SU-DHL-6 (cell line): ENCODE measurements at regions not wholly inside any gene's neighbourhood (a gene's known extent, or its start where the extent isn't known, plus 50 kb on each side); places are given as distances from the start of the nearest gene placed in this dataset.
"Not testable (repeated sequence)": the region's sequence is repeated elsewhere in the genome, so short reads cannot be mapped to it uniquely, and the experiment has no call there.

Source experiments
- H2AFZ ChIP-seq: fragments of 200-600 bp; sonication (generic); 2 replicates; pipeline ENCODE4 v1.6.1; 2014; ENCODE audit warnings: low read depth, mild to moderate bottlenecking, moderate library complexity, mixed read lengths, antibody characterized with exemption, low read length; ENCODE audit not compliant: severe bottlenecking
- H3F3A ChIP-seq: fragments of 200-600 bp; shearing (Covaris generic); 2 replicates; pipeline ENCODE4 v1.6.0; 2016; ENCODE audit warnings: antibody characterized with exemption, mild to moderate bottlenecking; ENCODE audit not compliant: insufficient read depth
- H3K27ac ChIP-seq: fragments of 200-600 bp; sonication (generic); 2 replicates; pipeline ENCODE4 v1.5.1; 2016; ENCODE audit warnings: low read depth, mild to moderate bottlenecking, low read length, moderate library complexity, mixed read lengths
- H3K27me3 ChIP-seq: fragments of 200-600 bp; sonication (generic), shearing (Covaris generic); 2 replicates; pipeline ENCODE4 v1.6.0; 2014; ENCODE audit warnings: mild to moderate bottlenecking, low read length
- H3K36me3 ChIP-seq: fragments of 200-600 bp; sonication (generic); 2 replicates; pipeline ENCODE4 v1.6.1; 2014; ENCODE audit warnings: mild to moderate bottlenecking, low read length, mixed read lengths
- H3K4me2 ChIP-seq: fragments of 300-600, 200-600 bp; shearing (Covaris generic), sonication (generic); 2 replicates; pipeline ENCODE4 v1.6.0; 2014; ENCODE audit warnings: low read length, low read depth, mild to moderate bottlenecking; ENCODE audit not compliant: poor library complexity, severe bottlenecking
- H3K4me3 ChIP-seq: fragments of 200-600 bp; sonication (generic); 2 replicates; pipeline ENCODE4 v1.5.1; 2014; ENCODE audit warnings: antibody characterized with exemption, low read length, mild to moderate bottlenecking, mixed read lengths; ENCODE audit not compliant: insufficient read depth, poor library complexity, severe bottlenecking
- H3K79me2 ChIP-seq: fragments of 200-600 bp; sonication (generic); 2 replicates; pipeline ENCODE4 v1.6.1; 2014; ENCODE audit warnings: mild to moderate bottlenecking, low read length, moderate library complexity; ENCODE audit not compliant: insufficient read depth
- H3K9ac ChIP-seq: fragments of 200-600 bp; sonication (generic); 2 replicates; pipeline ENCODE4 v1.7.0; 2014; ENCODE audit warnings: mild to moderate bottlenecking, low read length
- H3K9me2 ChIP-seq: fragments of 200-600 bp; sonication (generic); replicated peaks from 2 replicates; pipeline ENCODE4 v1.6.1; 2014; ENCODE audit warnings: low read length; ENCODE audit not compliant: insufficient read depth
- H3K9me3 ChIP-seq: fragments of 200-600 bp; sonication (generic); 2 replicates; pipeline ENCODE4 v1.6.1; 2014; ENCODE audit warnings: low read length, mixed read lengths; ENCODE audit not compliant: insufficient read depth
- H4K20me1 ChIP-seq: fragments of 200-600 bp; sonication (generic); 2 replicates; pipeline ENCODE4 v1.6.1; 2014; ENCODE audit warnings: low read depth, mild to moderate bottlenecking, antibody characterized with exemption, low read length, moderate library complexity, mixed read lengths
- CTCF ChIP-seq: fragments of 200-600 bp; sonication (generic); IDR thresholded peaks from one replicate; pipeline ENCODE4 v1.5.1; 2017; ENCODE audit warnings: antibody characterized with exemption, mild to moderate bottlenecking, low read length, moderate library complexity; ENCODE audit not compliant: insufficient read depth, poor library complexity, severe bottlenecking
- EZH2phosphoT487 ChIP-seq: fragments of 200-600 bp; sonication (generic), shearing (Covaris generic); conservative IDR thresholded peaks from 2 replicates; pipeline ENCODE4 v1.6.1; 2018; ENCODE audit warnings: mild to moderate bottlenecking, antibody characterized with exemption, low read length, moderate library complexity, mixed read lengths

GRCh38 chr15:20341901-20342600, 199.5 kb downstream of the GOLGA6L6 start:
- Histone ChIP-seq H3K27me3 (no peaks in the 10 kb centered on the region), H3K27ac (no peak overlapping the region), H3K36me3 (no peaks in the 10 kb centered on the region), H3F3A (no peaks in the 10 kb centered on the region), H3K9me3 (no peaks in the 10 kb centered on the region), H3K4me3 (no peak overlapping the region), H2AFZ (no peak overlapping the region), H3K4me2 (no peak overlapping the region), H3K79me2 (no peaks in the 10 kb centered on the region), H4K20me1 (no peaks in the 10 kb centered on the region), H3K9me2 (no peaks in the 10 kb centered on the region), H3K9ac (no peak overlapping the region)
- no peak for TF ChIP-seq CTCF
- TF ChIP-seq EZH2phosphoT487: no peak

- Histone ChIP-seq H2AFZ (no peak overlapping the region), H3K79me2 (no peaks in the 10 kb centered on the region), H3K4me3 (no peak overlapping the region), H3K9me3 (no peaks in the 10 kb centered on the region), H3K9ac (no peak overlapping the region), H3K27me3 (no peaks in the 10 kb centered on the region), H3K27ac (no peak overlapping the region), H3K36me3 (no peaks in the 10 kb centered on the region), H4K20me1 (no peaks in the 10 kb centered on the region), H3K9me2 (no peaks in the 10 kb centered on the region), H3K4me2 (no peak overlapping the region), H3F3A (no peaks in the 10 kb centered on the region)
- no peak for TF ChIP-seq CTCF
- TF ChIP-seq EZH2phosphoT487: no peak
Measured at GRCh38 chr15:20340931-20341661, 200.5 kb downstream of the GOLGA6L6 start.

- Histone ChIP-seq H3K9ac (no peak overlapping the region), H3K9me3 (no peaks in the 10 kb centered on the region), H3K79me2 (no peaks in the 10 kb centered on the region), H2AFZ (no peak overlapping the region), H3K27ac (no peak overlapping the region), H3K27me3 (no peaks in the 10 kb centered on the region), H3F3A (no peaks in the 10 kb centered on the region), H3K36me3 (no peaks in the 10 kb centered on the region), H3K4me3 (no peak overlapping the region), H4K20me1 (no peaks in the 10 kb centered on the region), H3K9me2 (no peaks in the 10 kb centered on the region), H3K4me2 (no peak overlapping the region)
- TF ChIP-seq EZH2phosphoT487 (no peak), CTCF (no peak)
Measured at GRCh38 chr15:20340331-20340811, 201.2 kb downstream of the GOLGA6L6 start.

- H3K36me3 ChIP-seq, H3K4me3 ChIP-seq, H3K9me2 ChIP-seq, H3F3A ChIP-seq, H4K20me1 ChIP-seq, H3K79me2 ChIP-seq, H2AFZ ChIP-seq, H3K4me2 ChIP-seq, H3K9ac ChIP-seq, H3K9me3 ChIP-seq, H3K27ac ChIP-seq, H3K27me3 ChIP-seq: not testable (repeated sequence)
Measured at GRCh38 chr15:20339086-20339791, 202.4 kb downstream of the GOLGA6L6 start.

GRCh38 chr15:20338671-20339070, 202.9 kb downstream of the GOLGA6L6 start:
- not testable (repeated sequence) for H3K27me3 ChIP-seq, H3K27ac ChIP-seq, H3K9ac ChIP-seq, H3K36me3 ChIP-seq, H3K4me2 ChIP-seq, H3K9me2 ChIP-seq, H3K79me2 ChIP-seq, H2AFZ ChIP-seq, H3F3A ChIP-seq, H3K9me3 ChIP-seq, H3K4me3 ChIP-seq, H4K20me1 ChIP-seq
